Umbilical cord (tissue), 1 donor: ENCODE measurements at regions not wholly inside any gene's neighbourhood (a gene's known extent, or its start where the extent isn't known, plus 50 kb on each side); places are given as distances from the start of the nearest gene placed in this dataset.
"Not testable (repeated sequence)": the region's sequence is repeated elsewhere in the genome, so short reads cannot be mapped to it uniquely, and the experiment has no call there.

Experiments used
- DNase-seq: peaks from one replicate; pipeline ENCODE4 v3.0.0-alpha.2; 2015; ENCODE audit warnings: low spot score

GRCh38 chr2:234725528-234726264, 226.1 kb upstream of the SH3BP4 start:
- DNase-seq, result no peak

DNA sequence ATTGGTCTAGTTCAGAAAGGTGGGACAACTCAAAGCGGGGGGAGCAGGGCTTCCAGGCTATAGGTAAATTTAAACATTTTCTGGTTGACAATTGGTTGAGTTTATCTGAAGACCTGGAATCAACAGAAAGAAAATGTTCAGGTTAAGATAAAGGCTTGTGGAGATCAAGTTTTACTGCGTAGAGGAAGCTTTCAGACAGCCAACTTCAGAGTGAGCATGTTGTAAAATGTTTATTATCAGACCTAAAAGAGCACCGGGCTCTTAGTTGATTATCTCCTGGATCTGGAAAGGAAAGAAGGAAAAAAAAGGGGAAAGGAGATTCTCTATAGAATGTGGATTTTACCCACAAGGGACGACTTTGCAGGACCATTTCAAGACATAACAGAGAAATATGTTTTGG, 227.0 kb upstream of the SH3BP4 start:
- DNase-seq, result no peak

DNA sequence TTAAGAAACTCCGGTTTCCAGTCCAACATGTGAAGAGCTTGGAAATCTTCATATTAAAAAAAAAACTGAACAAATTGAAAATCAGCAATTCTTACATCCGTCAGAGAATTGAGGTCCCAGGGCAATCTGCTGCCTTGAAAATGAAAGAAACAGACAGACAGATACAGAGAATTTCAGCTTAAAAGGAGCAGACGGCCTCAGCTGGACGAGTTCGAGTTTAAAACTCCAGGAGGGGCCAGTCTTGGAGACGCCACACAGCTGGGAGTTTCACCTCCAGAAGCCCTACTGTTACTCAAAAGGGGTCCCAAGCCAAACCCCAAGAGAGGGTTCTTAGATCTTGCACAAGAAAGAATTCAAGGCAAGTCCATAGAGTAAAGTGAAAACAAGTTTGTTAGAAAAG, 226.5 kb upstream of the ARL4C start:
- DNase-seq, result no peak

DNA sequence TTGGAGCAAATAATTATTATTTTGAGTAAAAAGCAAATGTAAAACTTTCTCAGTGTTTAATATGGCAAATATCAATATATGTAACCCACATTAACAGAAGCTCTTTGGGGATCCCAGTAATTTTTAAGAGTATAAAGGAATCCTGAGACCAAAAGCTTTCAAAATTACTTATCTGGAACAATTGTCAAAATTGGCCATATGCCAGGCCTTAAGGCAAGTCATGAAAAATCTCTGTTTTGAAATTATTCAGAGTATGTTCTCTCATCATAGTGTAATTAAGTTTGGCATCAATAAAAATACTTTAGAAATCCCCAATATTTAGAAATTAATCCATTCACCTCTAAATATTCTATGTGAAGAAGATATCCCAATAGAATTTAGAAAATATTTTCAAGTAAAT, 225.3 kb upstream of the ARL4C start:
- DNase-seq, result no peak

DNA sequence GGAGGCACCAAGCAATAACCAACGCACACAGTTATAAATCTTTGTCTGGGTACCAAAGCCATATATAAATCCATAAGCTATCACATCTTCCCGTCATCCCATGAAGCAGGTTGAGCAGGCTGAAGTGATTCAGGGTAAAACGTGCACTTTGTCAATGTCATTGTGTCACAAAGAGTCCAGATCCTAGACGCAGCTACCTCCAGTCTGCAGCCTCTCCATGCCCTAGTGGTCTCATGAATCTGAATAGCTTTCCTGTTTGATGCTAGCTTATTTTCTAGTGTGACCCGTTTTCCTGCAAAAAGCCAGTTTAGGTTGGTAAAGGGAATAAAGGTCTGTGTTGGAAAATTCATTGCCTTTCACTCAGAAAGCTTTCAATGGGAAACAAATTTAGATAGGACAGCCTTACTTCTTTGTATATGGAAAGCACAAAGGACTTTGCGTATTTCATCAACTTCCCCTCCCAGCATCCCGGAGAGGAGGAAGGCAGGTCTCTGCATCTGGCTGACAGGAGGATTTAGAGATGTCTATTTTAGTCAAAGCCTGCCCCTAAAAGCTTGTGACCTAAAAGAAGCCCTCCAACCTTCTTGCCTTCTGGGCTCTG, 222.3 kb upstream of the ARL4C start:
- DNase-seq, result no peak

GRCh38 chr2:234716271-234716670, 219.4 kb upstream of the ARL4C start:
- DNase-seq, result no peak

DNA sequence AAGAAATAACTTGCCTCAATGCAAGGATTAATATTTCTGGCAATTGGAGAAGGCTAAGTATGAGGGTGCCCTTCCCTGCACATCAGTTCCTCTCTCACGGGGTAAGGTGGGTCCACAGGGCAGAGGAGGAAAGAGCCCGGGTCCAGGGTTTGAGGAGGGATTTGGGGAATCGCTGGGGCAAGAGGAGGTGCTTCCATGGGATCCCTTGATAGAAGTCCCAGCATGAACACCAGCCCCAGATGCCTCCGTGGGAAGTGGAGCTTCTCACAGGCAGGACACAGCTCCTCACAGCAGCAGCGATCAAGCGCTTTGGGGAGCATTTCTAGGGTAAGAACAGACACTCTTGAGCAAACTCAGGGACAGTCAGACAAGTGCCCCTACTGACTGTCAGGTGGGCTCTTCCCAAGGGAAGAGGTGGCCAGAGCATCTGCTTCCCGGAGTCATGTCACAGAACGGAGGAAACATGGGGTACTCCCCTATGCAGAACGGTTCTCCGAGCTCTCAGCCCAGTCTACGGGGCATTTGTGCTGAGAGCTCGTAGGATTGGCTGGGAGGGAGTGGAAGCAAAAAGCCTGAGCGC, 218.9 kb upstream of the ARL4C start:
- no peak for DNase-seq

GRCh38 chr2:234714711-234715110, 217.8 kb upstream of the ARL4C start:
- DNase-seq, result no peak

- no peak for DNase-seq
These were observed 215.6 kb upstream of the ARL4C start for GRCh38 chr2:234712421-234712935.

- DNase-seq, result no peak
These were observed 214.4 kb upstream of the ARL4C start for GRCh38 chr2:234711308-234711707.

DNA sequence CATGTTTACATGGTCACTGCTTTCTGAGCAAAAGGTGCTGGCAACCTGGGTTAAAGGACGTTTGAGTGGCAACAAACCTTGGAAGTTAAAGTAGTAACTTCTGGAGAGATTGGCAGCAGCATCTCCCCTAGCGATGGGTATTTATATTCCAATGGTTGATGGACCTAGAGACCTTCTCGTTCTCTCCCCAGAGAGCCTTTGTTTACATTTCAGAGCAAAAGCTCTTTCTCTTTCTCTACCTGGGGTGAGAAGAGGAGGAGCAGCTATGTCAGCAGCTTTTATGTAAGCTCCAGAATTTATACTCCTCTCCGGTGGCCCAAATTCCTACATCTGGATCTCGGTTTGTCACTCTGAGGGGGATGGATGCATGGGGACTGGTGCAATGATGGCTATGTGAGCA, 213.7 kb upstream of the ARL4C start:
- no peak for DNase-seq

DNA sequence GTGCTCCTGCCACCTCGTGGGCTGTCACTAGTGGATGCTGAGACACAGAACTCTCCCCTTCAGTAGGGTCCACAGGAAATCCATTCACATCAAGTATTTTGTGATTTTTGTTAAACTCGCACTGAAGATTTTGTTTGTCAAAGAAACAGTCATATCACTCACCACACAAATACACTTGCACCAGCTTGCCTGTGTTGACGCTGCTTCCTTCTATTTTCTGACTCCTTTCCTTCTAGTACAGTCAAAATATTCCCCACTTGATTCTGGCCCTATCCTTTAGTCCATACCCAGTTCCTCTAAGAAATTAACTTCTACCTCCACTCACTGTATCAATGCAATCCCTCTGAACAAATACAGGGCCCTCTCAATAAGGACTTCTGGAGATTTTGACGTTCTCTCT, 213.2 kb upstream of the ARL4C start:
- no peak for DNase-seq

- no peak for DNase-seq
These were observed 211.8 kb upstream of the ARL4C start for GRCh38 chr2:234708717-234709116.

DNA sequence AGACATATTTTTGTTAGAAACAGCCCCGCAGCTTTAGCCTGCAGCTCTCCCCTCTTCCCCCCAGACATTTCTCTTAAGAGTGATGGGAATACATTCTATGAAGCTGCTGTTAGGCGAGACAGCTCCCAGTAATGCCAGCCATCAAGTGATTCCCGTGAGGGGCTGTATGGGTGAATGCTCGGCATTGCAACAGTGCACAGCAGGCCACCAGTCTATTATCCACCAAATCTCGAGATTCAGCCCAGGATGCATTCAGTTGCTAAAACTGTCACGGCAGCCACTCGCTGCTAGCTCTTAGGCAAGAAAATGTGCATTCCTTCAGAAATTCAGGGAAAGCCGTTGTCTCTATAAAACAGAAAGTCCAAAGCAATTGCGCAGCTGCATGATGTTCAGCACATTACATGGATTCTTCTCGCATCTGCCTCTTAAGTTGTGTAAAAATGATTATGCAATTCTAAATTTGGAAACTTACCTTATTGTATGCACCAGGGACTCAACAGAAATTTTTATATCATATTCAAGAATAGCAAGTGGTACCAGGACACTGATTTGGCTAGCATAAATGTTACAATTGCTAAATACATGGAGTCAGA, 211.3 kb upstream of the ARL4C start:
- peak; percentile 50 for DNase-seq

GRCh38 chr2:234706086-234706485, 209.2 kb upstream of the ARL4C start:
- no peak for DNase-seq

- DNase-seq, result no peak
These were observed 208.2 kb upstream of the ARL4C start for GRCh38 chr2:234705108-234705507.

DNA sequence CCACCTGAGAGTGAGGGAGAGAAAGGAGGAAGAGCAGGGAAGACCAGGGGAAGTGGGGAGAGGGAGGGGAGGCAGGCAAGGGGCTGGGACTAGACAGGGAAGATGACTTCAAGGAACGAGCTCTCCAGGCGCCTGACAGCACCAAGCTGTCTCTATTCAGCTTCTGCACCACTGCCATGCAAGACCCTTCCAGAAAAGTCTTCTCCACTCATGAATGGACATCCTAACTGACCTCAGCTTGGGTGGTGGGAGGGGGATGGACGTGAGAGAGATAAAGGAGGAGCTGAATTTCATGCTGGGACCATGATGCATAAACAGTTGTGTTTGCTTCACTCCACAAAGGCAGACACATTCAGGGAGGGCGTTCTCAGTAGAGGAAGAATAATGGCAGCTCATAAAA, 206.4 kb upstream of the ARL4C start:
- DNase-seq, result no peak

GRCh38 chr2:234702731-234703225, 205.9 kb upstream of the ARL4C start:
- DNase-seq, result no peak

GRCh38 chr2:234701841-234702240, 205.0 kb upstream of the ARL4C start:
- no peak for DNase-seq

DNA sequence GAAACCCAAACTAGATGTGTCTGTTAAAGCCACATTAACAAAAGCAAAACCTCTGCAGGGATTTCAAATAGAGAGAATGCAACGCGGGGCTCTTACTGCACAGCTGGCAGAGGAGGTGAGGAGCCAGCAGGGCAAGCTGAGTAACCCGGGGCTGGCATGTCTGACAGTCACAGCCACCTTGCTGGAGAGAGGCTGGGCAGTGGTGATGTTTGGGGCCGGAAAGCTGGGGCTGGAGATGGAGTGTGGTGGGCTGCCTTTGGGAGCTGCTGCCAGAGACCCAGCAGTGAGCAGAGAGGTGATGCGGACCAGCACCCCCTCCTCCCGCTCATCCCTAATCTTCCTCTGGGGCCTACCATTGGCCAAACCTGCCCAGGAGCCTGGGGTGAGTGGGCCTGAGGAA, 204.5 kb upstream of the ARL4C start:
- DNase-seq, result no peak

DNA sequence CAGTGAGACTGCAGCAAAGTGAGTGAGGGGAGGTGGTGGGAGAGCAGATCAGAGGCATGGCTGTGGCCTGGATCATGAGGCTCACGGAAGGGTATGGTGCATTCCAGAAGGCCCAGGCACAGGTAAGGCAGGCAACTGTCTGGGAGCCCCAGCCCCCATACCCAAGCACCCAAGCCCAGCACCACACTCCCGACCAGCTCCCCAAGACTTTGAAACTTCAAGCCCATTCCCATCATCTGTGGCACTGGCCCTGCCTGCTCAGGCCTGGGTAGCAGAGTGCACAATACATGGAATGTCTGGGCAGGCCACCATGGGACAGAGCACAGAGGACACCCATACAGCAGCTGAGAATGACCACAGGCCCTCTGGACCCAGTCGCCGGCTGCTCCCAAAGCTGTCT, 202.6 kb upstream of the ARL4C start:
- DNase-seq, result no peak

- DNase-seq, result not testable (repeated sequence)
These were observed 200.5 kb upstream of the ARL4C start for GRCh38 chr2:234697300-234697876.
